Tibial artery (tissue), 4 donors: ENCODE measurements at regions not wholly inside any gene's neighbourhood (a gene's known extent, or its start where the extent isn't known, plus 50 kb on each side); places are given as distances from the start of the nearest gene placed in this dataset.

Source experiments
- DNase-seq, 2 donors: peaks; one replicate each; pipeline ENCODE4 v3.0.0-alpha.2; 2019
- H3K27ac ChIP-seq, 2 donors: fragments of 200-600 bp; sonication (generic) in 1 of 2; 1 replicate in 1 of 2; 2 replicates in 1 of 2; pipeline ENCODE4 v1.5.1; 2018 to 2019; ENCODE audit warnings: mild to moderate bottlenecking in 1 of 2
- H3K27me3 ChIP-seq, 2 donors: fragments of 200-600 bp; sonication (generic) in 1 of 2; one replicate each; pipeline versions ENCODE4 v1.5.1 to v1.6.0; 2016 to 2019
- H3K36me3 ChIP-seq, 3 donors: fragments of 200-600 bp; sonication (generic) in 2 of 3; one replicate each; pipeline ENCODE4 v1.5.1; 2016 to 2019; ENCODE audit warnings: mild to moderate bottlenecking in 2 of 3
- H3K4me1 ChIP-seq, 4 donors: fragments of 200-600 bp; sonication (generic) in 2 of 4; 1 replicate in 3 of 4; 2 replicates in 1 of 4; pipeline ENCODE4 v1.5.1; 2016 to 2019
- H3K4me3 ChIP-seq, 2 donors: fragments of 200-600 bp; sonication (generic) in 1 of 2; 1 replicate in 1 of 2; 2 replicates in 1 of 2; pipeline ENCODE4 v1.5.1; 2018 to 2019; ENCODE audit warnings: mild to moderate bottlenecking in 2 of 2
- H3K9me3 ChIP-seq, 3 donors: fragments of 200-600 bp; sonication (generic) in 1 of 3; one replicate each; pipeline ENCODE4 v1.5.1; 2016 to 2019
- intact Hi-C: fragments of 100-400 bp; cut with DNase I; formaldehyde crosslinking; loops from one replicate; pipeline ENCODE4 v1.15.0; 2023; ENCODE audit warnings: low total_unique reads
- TF ChIP-seq, protein P1 (sequence below), 2 experiments: fragments of 200-600 bp in 1 of 2; fragments of 450-650 bp in 1 of 2; IDR thresholded peaks; one replicate each; pipeline ENCODE4 v1.5.1; 2017 to 2019; ENCODE audit warnings: antibody characterized with exemption in 2 of 2, mild to moderate bottlenecking in 1 of 2, moderate library complexity in 1 of 2

DNA sequence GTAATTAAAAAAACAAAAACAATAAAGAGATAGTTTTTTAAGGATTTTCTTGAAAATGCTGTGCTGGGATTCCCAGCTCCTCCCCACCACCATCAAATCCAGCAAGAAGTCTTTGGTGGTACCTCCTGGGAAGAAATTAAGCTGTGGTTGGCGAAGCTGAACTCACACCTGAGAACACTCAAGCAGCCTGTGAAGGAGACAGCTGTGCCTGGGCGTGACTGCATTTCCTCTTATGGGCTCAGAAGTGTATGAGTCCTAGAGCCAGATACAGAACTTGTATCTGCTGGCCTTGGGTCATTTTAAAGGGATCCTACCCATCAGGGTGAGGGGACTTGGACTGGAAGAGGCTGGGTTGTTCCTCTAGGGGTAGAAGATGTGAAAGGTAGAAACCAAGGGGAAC, 561.2 kb upstream of the SGCD start:
- no peak overlapping the region for H3K27ac ChIP-seq
- DNase-seq: no peak
- intact Hi-C loops: no loop called here
- TF ChIP-seq, protein P1, sequence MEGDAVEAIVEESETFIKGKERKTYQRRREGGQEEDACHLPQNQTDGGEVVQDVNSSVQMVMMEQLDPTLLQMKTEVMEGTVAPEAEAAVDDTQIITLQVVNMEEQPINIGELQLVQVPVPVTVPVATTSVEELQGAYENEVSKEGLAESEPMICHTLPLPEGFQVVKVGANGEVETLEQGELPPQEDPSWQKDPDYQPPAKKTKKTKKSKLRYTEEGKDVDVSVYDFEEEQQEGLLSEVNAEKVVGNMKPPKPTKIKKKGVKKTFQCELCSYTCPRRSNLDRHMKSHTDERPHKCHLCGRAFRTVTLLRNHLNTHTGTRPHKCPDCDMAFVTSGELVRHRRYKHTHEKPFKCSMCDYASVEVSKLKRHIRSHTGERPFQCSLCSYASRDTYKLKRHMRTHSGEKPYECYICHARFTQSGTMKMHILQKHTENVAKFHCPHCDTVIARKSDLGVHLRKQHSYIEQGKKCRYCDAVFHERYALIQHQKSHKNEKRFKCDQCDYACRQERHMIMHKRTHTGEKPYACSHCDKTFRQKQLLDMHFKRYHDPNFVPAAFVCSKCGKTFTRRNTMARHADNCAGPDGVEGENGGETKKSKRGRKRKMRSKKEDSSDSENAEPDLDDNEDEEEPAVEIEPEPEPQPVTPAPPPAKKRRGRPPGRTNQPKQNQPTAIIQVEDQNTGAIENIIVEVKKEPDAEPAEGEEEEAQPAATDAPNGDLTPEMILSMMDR (IDR thresholded peaks at IDR 0.05): no peak
- no peaks in the 10 kb centered on the region for H3K36me3 ChIP-seq
- no peaks in the 10 kb centered on the region for H3K4me1 ChIP-seq
- no peaks in the 10 kb centered on the region for H3K27me3 ChIP-seq
- no peak overlapping the region for H3K4me3 ChIP-seq
- H3K9me3 ChIP-seq: no peaks in the 10 kb centered on the region

DNA sequence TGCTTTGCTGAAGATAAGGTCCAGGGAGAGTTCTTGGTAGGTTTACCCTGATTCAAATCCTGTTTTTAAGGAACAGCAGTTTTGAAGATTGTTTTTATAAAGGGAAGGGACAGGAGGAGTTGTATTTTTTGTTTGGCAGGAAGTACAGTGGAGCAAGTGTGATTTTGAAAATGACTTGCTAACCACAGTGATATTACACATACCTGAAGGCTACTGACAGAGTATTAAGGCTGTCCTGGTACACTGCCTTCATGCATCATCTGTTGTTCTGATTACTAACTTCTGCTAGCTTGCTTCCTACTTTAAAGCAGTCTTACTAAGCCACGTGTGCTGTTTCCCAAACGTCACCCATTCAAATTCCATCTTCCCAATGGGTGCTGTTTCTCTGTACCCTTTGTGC, 559.5 kb upstream of the SGCD start:
- no peaks in the 10 kb centered on the region for H3K4me1 ChIP-seq
- TF ChIP-seq, protein P1 (IDR thresholded peaks at IDR 0.05): no peak
- H3K36me3 ChIP-seq: no peaks in the 10 kb centered on the region

DNA sequence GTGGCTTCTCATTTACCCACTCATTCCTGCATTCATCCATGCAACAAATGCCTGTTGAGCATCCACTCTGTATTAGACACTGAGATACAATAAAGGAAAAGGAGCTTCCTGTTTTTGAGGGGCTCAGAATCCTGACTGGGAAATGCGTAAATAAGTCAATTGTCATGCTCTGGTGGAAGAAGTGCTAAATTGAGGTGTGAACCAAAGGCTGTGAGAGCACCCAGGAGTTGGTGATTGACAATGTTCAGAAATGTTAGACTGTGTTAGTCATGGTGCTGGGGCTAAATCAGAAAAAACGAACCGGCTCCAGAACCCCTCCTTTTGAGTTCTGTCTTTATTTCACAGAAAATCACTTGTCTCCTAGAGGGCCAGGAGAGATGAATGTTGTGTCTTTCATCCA, 558.6 kb upstream of the SGCD start:
- H3K36me3 ChIP-seq: no peaks in the 10 kb centered on the region
- H3K9me3 ChIP-seq: no peaks in the 10 kb centered on the region
- no peak for DNase-seq
- H3K27ac ChIP-seq: no peak overlapping the region
- no peaks in the 10 kb centered on the region for H3K4me1 ChIP-seq
- TF ChIP-seq, protein P1 (IDR thresholded peaks at IDR 0.05): no peak
- intact Hi-C loops: no loop called here
- no peaks in the 10 kb centered on the region for H3K27me3 ChIP-seq
- no peak overlapping the region for H3K4me3 ChIP-seq

More for the DNA sequence above, 559.5 kb upstream of the SGCD start:
- intact Hi-C loops: no loop called here
- H3K27me3 ChIP-seq: no peaks in the 10 kb centered on the region
- H3K27ac ChIP-seq: no peak overlapping the region
- no peak for DNase-seq
- no peak overlapping the region for H3K4me3 ChIP-seq
- H3K9me3 ChIP-seq: no peaks in the 10 kb centered on the region

- TF ChIP-seq, protein P1 (IDR thresholded peaks at IDR 0.05): no peak
- no peak for DNase-seq
- intact Hi-C loops: no loop called here
- no peaks in the 10 kb centered on the region for H3K27me3 ChIP-seq
- no peaks in the 10 kb centered on the region for H3K9me3 ChIP-seq
- H3K4me3 ChIP-seq: no peak overlapping the region
- H3K36me3 ChIP-seq: no peaks in the 10 kb centered on the region
- H3K27ac ChIP-seq: no peak overlapping the region
- no peaks in the 10 kb centered on the region for H3K4me1 ChIP-seq
Observed at GRCh38 chr5:155772009-155772662, 554.8 kb upstream of the SGCD start.

- Histone ChIP-seq H3K4me1 (no peaks in the 10 kb centered on the region), H3K9me3 (no peaks in the 10 kb centered on the region), H3K36me3 (no peaks in the 10 kb centered on the region), H3K4me3 (no peak overlapping the region), H3K27ac (no peak overlapping the region), H3K27me3 (no peaks in the 10 kb centered on the region)
- TF ChIP-seq, protein P1 (IDR thresholded peaks at IDR 0.05): no peak
- intact Hi-C loops: no loop called here
- no peak for DNase-seq
Observed at GRCh38 chr5:155773680-155774079, 553.3 kb upstream of the SGCD start.

- no peak overlapping the region for H3K27ac ChIP-seq
- intact Hi-C loops: no loop called here
- no peak overlapping the region for H3K4me3 ChIP-seq
- H3K36me3 ChIP-seq: no peaks in the 10 kb centered on the region
- H3K27me3 ChIP-seq: no peaks in the 10 kb centered on the region
- DNase-seq: no peak
- TF ChIP-seq, protein P1 (IDR thresholded peaks at IDR 0.05): no peak
- no peaks in the 10 kb centered on the region for H3K4me1 ChIP-seq
- peaks cover 0 to 3% (median 0%) of the 10 kb centered on the region in 3 donors for H3K9me3 ChIP-seq
Observed at GRCh38 chr5:155780260-155780659, 546.7 kb upstream of the SGCD start.
